ENCODE measurements at regions not wholly inside any gene's neighbourhood (a gene's known extent, or its start where the extent isn't known, plus 50 kb on each side); places are given as distances from the start of the nearest gene placed in this dataset.

DNA sequence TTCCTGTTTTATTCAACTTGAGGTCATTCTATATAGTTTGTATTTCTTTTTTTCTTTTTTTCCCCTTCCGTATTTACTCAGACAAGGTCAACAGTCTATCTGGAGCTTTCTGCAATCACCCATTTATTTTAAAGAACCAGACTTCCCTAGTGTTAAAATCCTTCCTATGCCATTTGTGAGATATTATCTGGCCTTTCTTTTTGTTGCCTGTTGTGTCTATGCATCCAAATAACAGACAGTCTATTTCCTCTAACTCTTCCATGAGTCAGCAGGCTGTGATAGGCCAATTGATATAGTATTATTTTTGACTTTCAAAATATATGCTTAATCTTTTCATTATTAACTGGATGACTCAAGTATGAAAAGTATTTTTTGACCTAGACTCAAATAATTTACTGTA lies 291.2 kb upstream of the PTPRD start:
- TF ChIP-seq POLR2A (IDR thresholded peaks at IDR 0.05): no peak
- TF ChIP-seq, protein P1, sequence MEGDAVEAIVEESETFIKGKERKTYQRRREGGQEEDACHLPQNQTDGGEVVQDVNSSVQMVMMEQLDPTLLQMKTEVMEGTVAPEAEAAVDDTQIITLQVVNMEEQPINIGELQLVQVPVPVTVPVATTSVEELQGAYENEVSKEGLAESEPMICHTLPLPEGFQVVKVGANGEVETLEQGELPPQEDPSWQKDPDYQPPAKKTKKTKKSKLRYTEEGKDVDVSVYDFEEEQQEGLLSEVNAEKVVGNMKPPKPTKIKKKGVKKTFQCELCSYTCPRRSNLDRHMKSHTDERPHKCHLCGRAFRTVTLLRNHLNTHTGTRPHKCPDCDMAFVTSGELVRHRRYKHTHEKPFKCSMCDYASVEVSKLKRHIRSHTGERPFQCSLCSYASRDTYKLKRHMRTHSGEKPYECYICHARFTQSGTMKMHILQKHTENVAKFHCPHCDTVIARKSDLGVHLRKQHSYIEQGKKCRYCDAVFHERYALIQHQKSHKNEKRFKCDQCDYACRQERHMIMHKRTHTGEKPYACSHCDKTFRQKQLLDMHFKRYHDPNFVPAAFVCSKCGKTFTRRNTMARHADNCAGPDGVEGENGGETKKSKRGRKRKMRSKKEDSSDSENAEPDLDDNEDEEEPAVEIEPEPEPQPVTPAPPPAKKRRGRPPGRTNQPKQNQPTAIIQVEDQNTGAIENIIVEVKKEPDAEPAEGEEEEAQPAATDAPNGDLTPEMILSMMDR (IDR thresholded peaks at IDR 0.05): no peak
- no peak for TF ChIP-seq POLR2AphosphoS5 (IDR thresholded peaks at IDR 0.05; ENCODE audit: insufficient read depth in 1 of 2, low read depth in 1 of 2)
- H3K4me1 ChIP-seq: no peaks in the 10 kb centered on the region
- DNase-seq (ENCODE audit: extremely low spot score in 2 of 2): no peak
- no peak overlapping the region for H3K27ac ChIP-seq
- no peaks in the 10 kb centered on the region for H3K27me3 ChIP-seq
- H3K36me3 ChIP-seq: no peaks in the 10 kb centered on the region
- no peaks in the 10 kb centered on the region for H3K9me3 ChIP-seq
- H3K4me3 ChIP-seq: no peak overlapping the region
- intact Hi-C loops (cut with DNase I): no loop called here

DNA sequence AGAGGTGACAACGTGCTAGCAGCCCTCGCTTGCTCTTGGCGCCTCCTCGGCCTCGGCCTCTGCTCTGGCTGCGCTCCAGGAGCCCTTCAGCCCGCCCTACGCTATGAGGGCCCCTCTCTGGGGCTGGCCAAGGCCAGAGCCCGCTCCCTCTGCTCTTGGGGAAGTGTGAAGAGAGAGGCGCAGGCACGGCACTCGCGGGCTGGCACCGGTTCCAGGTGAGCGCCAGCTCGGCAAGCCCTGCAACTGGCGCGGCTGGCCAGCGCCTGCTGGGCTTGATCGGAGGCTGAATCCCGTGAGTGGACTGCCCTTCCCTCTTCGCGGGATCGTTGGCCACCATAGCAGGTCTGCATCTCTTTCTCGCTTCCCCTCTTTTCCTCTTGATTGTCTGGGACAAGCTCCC lies 298.0 kb upstream of the PTPRD start:
- TF ChIP-seq POLR2A (IDR thresholded peaks at IDR 0.05): no peak
- TF ChIP-seq, protein P1 (IDR thresholded peaks at IDR 0.05): no peak
- TF ChIP-seq POLR2AphosphoS5 (IDR thresholded peaks at IDR 0.05; ENCODE audit: insufficient read depth in 1 of 2, low read depth in 1 of 2): no peak
- Histone ChIP-seq H3K9me3 (no peaks in the 10 kb centered on the region), H3K27me3 (no peaks in the 10 kb centered on the region), H3K4me1 (no peaks in the 10 kb centered on the region), H3K36me3 (no peaks in the 10 kb centered on the region), H3K4me3 (no peak overlapping the region), H3K27ac (no peak overlapping the region)
- intact Hi-C loops (cut with DNase I): no loop called here
- DNase-seq (ENCODE audit: extremely low spot score in 2 of 2): no peak

DNA sequence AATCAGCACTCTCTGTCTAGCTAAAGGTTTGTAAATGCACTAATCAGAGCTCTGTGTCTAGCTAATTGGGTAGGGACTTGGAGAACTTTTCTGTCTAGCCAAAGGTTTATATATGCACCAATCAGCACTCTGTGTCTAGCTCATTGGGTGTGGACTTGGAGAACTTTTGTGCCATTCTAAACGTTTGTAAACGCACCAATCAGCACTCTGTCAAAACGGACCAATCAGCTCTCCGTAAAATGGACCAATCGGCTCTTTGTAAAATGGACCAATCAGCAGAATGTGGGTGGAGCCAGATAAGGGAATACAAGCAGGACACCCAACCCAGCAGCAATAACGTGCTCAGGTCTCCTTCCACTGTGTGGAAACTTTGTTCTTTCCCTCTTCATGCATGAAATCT lies 298.6 kb upstream of the PTPRD start:
- H3K4me3 ChIP-seq: no peak overlapping the region
- TF ChIP-seq, protein P1 (IDR thresholded peaks at IDR 0.05): no peak
- no peaks in the 10 kb centered on the region for H3K27me3 ChIP-seq
- no peaks in the 10 kb centered on the region for H3K36me3 ChIP-seq
- no peak overlapping the region for H3K27ac ChIP-seq
- H3K9me3 ChIP-seq: no peaks in the 10 kb centered on the region
- no peak for DNase-seq (ENCODE audit: extremely low spot score in 2 of 2)
- H3K4me1 ChIP-seq: no peaks in the 10 kb centered on the region
- intact Hi-C loops (cut with DNase I): no loop called here

DNA sequence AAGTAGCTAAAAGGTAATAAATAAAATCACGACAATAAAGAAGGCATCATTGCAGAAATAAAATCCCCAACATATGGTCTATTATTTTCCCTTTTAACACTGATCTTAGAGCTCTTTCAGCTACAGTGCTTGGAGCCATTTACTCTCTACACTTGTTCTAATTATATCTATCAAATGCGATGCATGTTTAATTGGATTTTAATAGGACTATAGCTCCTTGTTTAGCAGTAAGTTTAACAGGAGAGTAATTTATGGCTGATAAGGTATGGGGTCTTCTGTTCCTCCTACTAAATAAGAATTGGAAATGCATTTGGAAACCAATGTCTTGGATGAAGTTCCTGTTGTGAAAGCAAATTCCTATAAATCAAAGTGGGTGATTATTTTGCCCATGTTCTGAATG lies 304.2 kb upstream of the PTPRD start:
- Histone ChIP-seq H3K27ac (no peak overlapping the region), H3K27me3 (no peaks in the 10 kb centered on the region), H3K4me3 (no peak overlapping the region), H3K9me3 (no peaks in the 10 kb centered on the region), H3K36me3 (no peaks in the 10 kb centered on the region), H3K4me1 (no peaks in the 10 kb centered on the region)
- no peak for TF ChIP-seq POLR2AphosphoS5 (IDR thresholded peaks at IDR 0.05; ENCODE audit: insufficient read depth in 1 of 2, low read depth in 1 of 2)
- no peak for TF ChIP-seq POLR2A (IDR thresholded peaks at IDR 0.05)
- TF ChIP-seq, protein P1 (IDR thresholded peaks at IDR 0.05): no peak
- intact Hi-C loops (cut with DNase I): no loop called here
- no peak for DNase-seq (ENCODE audit: extremely low spot score in 2 of 2)

DNA sequence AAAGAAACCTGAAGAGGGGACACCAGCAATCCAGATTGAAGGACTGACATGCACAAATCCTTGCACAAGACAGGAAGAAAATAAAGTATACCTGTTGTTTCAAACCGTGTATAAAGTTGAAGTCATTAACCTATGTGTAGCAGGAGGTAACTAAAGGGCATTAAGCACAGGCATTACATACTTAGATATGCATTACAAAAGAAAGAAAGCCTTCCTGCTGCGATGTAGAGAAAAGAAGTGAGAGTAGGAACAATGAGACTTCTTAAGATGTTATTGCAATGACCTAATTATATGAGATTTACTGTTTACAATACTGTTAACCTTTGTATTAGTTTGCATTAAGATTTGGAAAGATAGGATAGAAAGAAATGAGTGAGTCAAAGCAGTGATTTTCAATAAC lies 308.9 kb upstream of the PTPRD start:
- H3K27me3 ChIP-seq: no peaks in the 10 kb centered on the region
- no peak overlapping the region for H3K27ac ChIP-seq
- intact Hi-C loops (cut with DNase I): no loop called here
- no peaks in the 10 kb centered on the region for H3K36me3 ChIP-seq
- TF ChIP-seq POLR2AphosphoS5 (IDR thresholded peaks at IDR 0.05; ENCODE audit: insufficient read depth in 1 of 2, low read depth in 1 of 2): no peak
- TF ChIP-seq, protein P1 (IDR thresholded peaks at IDR 0.05): no peak
- no peak for TF ChIP-seq POLR2A (IDR thresholded peaks at IDR 0.05)
- H3K4me1 ChIP-seq: no peaks in the 10 kb centered on the region
- DNase-seq (ENCODE audit: extremely low spot score in 2 of 2): no peak
- H3K9me3 ChIP-seq: no peaks in the 10 kb centered on the region
- H3K4me3 ChIP-seq: no peak overlapping the region

Data from vagina (tissue), 2 donors.